HG02610 (cell line): ENCODE measurements at regions not wholly inside any gene's neighbourhood (a gene's known extent, or its start where the extent isn't known, plus 50 kb on each side); places are given as distances from the start of the nearest gene placed in this dataset.
A peak's percentile ranks its signal among the peaks of the same experiment; 100 is the strongest.
"Not testable (repeated sequence)": the region's sequence is repeated elsewhere in the genome, so short reads cannot be mapped to it uniquely, and the experiment has no call there.

Experiments
- ATAC-seq: cut with Tn5 transposase; IDR thresholded peaks from one replicate; pipeline ENCODE4 v1.9.1; 2021; ENCODE audit warnings: mild to moderate bottlenecking, moderate library complexity; ENCODE audit not compliant: unreplicated experiment

GRCh38 chr9:124124729-124125650 is 113.4 kb downstream of the LHX2 start:
- no peak for ATAC-seq

GRCh38 chr9:124125651-124125977 is 114.0 kb downstream of the LHX2 start:
- ATAC-seq, result no peak

- ATAC-seq, result no peak
Observed at GRCh38 chr9:124126648-124127646, 115.4 kb downstream of the LHX2 start.

GRCh38 chr9:124128568-124129166 is 117.1 kb downstream of the LHX2 start:
- no peak for ATAC-seq

- no peak for ATAC-seq
Observed at GRCh38 chr9:124130277-124131075, 118.9 kb downstream of the LHX2 start.

- not testable (repeated sequence) for ATAC-seq
Observed at GRCh38 chr9:124131518-124131917, 120.0 kb downstream of the LHX2 start.

DNA sequence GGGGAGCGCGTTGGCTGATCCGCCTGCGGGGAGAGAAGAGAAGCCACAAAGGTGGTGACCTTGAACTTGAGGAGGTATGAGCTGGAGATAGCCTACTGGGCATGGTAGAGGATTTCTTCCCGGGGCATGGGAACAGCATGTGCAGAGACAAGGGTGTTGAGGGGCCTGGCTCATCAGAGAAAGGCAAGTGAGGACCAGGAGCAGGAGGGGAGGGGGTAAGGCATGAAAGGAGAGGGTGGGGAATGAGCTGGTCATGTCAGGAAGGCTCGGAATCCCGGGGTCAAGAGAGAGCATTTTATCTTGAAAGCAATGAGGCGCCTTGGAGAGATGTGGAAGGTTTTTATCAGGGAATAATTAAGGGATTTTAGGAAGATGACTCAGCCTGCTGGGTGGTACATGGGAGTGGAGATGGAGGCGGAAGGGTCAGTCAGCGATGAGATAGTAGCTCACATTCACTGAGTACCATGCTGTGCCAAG is 121.1 kb downstream of the LHX2 start:
- no peak for ATAC-seq

GRCh38 chr9:124133727-124134126 is 122.2 kb downstream of the LHX2 start:
- no peak for ATAC-seq

- no peak for ATAC-seq
Observed at GRCh38 chr9:124134526-124134925, 123.0 kb downstream of the LHX2 start.

DNA sequence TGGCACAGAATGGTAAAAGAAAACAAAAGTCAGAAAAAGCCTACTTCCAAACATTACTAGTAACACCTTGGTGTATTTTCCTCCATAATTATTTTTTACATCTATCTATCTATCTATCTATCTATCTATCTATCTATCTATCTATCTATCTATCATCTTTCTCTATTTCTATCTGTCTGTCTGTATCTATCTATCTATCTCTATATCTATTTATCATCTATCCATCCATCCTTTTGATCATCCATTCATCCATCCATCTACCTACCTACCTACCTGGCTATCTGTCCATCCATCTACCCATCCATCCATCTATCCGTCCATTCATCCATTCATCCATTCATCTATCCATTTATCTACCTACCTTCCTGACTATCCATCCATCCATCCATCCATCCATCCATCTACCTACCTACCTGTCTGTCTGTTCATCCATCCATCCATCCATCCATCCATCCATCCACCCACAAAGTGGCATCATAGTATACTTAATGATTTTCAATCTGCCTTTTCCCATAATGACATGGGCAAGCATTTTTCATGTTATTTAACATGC is 121.9 kb upstream of the NEK6 start:
- no peak for ATAC-seq

DNA sequence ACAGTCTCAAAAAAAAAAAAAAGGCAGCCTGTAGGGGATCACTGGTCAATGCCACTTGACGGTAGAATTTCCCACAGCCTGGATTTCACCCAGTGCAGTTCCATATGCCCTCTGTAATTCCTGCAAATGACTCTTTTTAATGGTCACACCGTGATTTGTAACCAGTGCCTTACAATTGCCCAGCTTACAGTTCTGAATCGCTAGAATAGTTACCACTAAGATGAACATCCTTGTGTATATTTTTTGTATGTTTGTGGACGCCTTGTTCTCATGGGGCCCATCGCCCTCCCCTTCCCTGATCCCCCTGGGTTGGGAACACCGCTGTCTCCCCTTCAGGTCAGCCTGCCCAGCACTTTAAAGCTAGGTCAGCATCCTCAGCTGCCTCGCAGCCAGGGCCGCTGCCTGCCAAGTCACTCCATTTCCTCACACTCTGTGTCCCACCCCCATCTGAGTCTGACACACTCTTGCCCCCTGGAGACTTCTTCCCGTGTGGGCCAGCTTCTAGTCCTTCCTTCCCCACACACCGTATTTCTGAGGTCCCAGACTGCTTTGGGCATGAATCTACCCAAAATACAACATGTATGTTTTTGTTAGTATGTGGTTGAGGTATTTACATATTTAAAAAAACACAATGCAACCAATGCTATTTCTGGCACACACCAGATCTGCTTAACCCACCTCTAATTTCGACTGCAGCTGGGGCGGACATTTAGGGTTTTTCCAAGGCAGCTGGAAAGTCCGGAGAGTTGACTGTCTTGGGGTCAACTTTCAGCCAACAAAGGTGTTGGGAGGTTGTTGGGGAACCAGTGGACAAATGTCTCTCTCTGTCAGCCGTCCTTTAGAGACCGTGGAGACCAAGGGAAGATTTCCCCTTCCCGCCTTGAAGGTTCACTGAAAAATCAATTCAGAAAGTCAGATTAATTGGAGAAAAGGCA is 120.5 kb upstream of the NEK6 start:
- peak; percentile 89 for ATAC-seq

DNA sequence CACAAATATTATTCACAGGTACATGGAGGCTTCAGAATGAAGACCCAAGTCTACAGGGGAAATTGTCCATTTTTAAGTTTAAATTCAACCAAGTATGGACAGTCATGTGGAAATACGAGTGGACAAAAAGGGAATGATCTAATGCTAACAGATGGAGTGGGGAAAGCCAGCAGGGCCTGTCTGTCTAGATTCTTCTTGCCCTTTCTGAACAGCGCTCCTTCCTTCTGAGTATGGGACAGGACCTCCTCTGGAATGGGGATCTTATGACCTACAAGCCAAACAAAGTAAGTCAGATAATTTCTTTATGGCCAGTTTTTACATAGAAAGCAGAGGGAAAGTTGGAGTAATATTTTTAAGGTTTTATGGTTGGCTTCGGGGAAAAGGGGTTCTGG is 119.8 kb upstream of the NEK6 start:
- no peak for ATAC-seq

GRCh38 chr9:124139001-124139400 is 118.7 kb upstream of the NEK6 start:
- no peak for ATAC-seq

GRCh38 chr9:124140941-124141568 is 116.7 kb upstream of the NEK6 start:
- no peak for ATAC-seq

DNA sequence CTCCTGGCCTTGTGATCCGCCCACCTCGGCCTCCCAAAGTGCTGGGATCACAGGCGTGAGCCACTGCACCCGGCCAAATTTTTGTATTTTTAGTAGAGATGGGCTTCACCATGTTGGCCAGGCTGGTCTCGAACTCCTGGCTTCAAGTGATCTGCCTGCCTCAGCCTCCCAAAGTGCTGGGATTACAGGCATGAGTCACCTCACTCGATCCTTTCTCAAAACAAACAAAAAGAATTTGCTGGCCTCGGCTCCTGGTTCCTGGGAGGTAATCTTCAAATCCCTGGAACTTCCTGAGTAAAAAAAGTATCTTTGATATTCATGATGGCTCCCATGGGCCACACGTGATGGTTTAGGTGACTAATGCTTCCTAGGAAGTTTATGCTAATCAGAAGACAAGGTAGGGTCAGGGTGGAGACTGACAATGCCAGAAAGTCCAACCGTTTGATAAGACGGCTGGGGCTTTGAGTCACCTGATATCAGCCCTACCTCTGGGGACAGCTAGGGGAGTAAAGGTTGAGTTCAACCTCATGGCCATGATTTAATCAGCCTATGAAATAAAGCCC is 113.1 kb upstream of the NEK6 start:
- ATAC-seq, result not testable (repeated sequence)

- ATAC-seq, result no peak
Observed at GRCh38 chr9:124146031-124146561, 111.7 kb upstream of the NEK6 start.

DNA sequence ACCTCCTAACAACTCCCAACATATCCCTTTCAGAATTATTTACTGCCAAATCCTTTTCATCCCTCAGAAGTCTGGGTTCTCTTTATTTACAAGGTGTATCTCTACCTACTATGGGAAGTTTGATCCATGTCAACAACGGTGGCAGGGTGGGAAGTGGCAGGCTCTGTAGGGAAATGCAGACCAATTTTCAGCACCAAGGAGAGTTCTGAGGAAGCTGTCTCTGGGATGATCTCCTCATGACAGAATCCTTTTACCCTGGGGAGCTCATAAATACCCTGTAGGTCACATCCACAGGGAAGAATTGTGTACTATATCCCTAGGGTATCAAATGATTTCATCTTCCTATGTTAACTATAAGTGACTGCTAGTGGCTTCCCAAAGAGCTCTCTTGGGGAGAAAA is 107.8 kb upstream of the NEK6 start:
- no peak for ATAC-seq

- ATAC-seq, result no peak
Observed at GRCh38 chr9:124163760-124164255, 93.9 kb upstream of the NEK6 start.
